ENCODE measurements at regions not wholly inside any gene's neighbourhood (a gene's known extent, or its start where the extent isn't known, plus 50 kb on each side); places are given as distances from the start of the nearest gene placed in this dataset.

- TF ChIP-seq ZNF318 (IDR thresholded peaks at IDR 0.05; ENCODE audit: borderline replicate concordance in 1 of 2, low read depth in 1 of 2) (no peak), ZNF3 (CRISPR knock-in tag; IDR thresholded peaks at IDR 0.05) (no peak), LARP7 (IDR thresholded peaks at IDR 0.05) (no peak), POLR2AphosphoS5 (IDR thresholded peaks at IDR 0.05; ENCODE audit: control insufficient read depth, insufficient read depth, low read depth, low read length) (no peak), MAX (CRISPR knock-in tag; IDR thresholded peaks at IDR 0.05) (no peak), SREBF1 (IDR thresholded peaks at IDR 0.05; ENCODE audit: borderline replicate concordance, low read depth, low read length) (no peak)
These were observed 62.8 kb upstream of the EGLN3 start (continued) for GRCh38 chr14:34013721-34014060.

Measured in K562 (cell line).